Astrocyte (in vitro differentiated cells and primary cell): ENCODE measurements at regions not wholly inside any gene's neighbourhood (a gene's known extent, or its start where the extent isn't known, plus 50 kb on each side); places are given as distances from the start of the nearest gene placed in this dataset.
A peak's percentile ranks its signal among the peaks of the same experiment; 100 is the strongest.

ENCODE experiments used
- DNase-seq: peaks from one replicate; pipeline ENCODE4 v3.0.0-alpha.2; 2010; ENCODE audit warnings: low read depth
- FAIRE-seq: peaks from 2 replicates; lab custom pipeline; 2011; peaks lifted over from hg19 to GRCh38; lab: Jason Lieb, UNC
- H2AFZ ChIP-seq: 2 replicates; pipeline ENCODE4 v1.6.0; 2012; ENCODE audit warnings: low read depth, low read length, inconsistent platforms
- H3K27ac ChIP-seq: 2 replicates; pipeline ENCODE4 v1.5.1; 2011; ENCODE audit warnings: low read depth, low read length, inconsistent platforms
- H3K27me3 ChIP-seq: 2 replicates; pipeline ENCODE4 v1.6.0; 2011; ENCODE audit warnings: low read length, inconsistent platforms; ENCODE audit not compliant: insufficient read depth
- H3K36me3 ChIP-seq: 2 replicates; pipeline ENCODE4 v1.5.1; 2011; ENCODE audit warnings: low read length, inconsistent platforms; ENCODE audit not compliant: insufficient read depth
- H3K4me1 ChIP-seq: 2 replicates; pipeline ENCODE4 v1.5.1; 2011; ENCODE audit warnings: low read length, inconsistent platforms; ENCODE audit not compliant: insufficient read depth
- H3K4me2 ChIP-seq: 2 replicates; pipeline ENCODE4 v1.6.0; 2012; ENCODE audit warnings: low read length, inconsistent platforms
- H3K4me3 ChIP-seq: 2 replicates; pipeline ENCODE4 v1.5.1; 2011; ENCODE audit warnings: low read depth, mild to moderate bottlenecking, low read length, inconsistent platforms; ENCODE audit not compliant: insufficient read depth
- H3K79me2 ChIP-seq: 2 replicates; pipeline ENCODE4 v1.6.0; 2012; ENCODE audit warnings: mild to moderate bottlenecking, low read length, inconsistent platforms; ENCODE audit not compliant: insufficient read depth
- H3K9ac ChIP-seq: 2 replicates; pipeline ENCODE4 v1.6.0; 2012; ENCODE audit warnings: mild to moderate bottlenecking, low read length, inconsistent platforms
- H3K9me3 ChIP-seq: 2 replicates; pipeline ENCODE4 v1.5.1; 2012; ENCODE audit warnings: low read depth, mild to moderate bottlenecking, low read length, inconsistent platforms; ENCODE audit not compliant: insufficient read depth
- H4K20me1 ChIP-seq: 2 replicates; pipeline ENCODE4 v1.6.0; 2012; ENCODE audit warnings: low read length, inconsistent platforms; ENCODE audit not compliant: insufficient read depth
- H3K27ac Mint-ChIP-seq: one replicate; pipeline ENCODE4 v1.8.0; 2021; ENCODE audit warnings: mild to moderate bottlenecking, mixed read lengths; ENCODE audit not compliant: unreplicated experiment
- H3K27me3 Mint-ChIP-seq: one replicate; pipeline ENCODE4 v1.8.0; 2021; ENCODE audit warnings: low read depth, mixed read lengths; ENCODE audit not compliant: unreplicated experiment
- H3K36me3 Mint-ChIP-seq: one replicate; pipeline ENCODE4 v1.8.0; 2021; ENCODE audit warnings: low read depth, mixed read lengths; ENCODE audit not compliant: unreplicated experiment
- H3K4me1 Mint-ChIP-seq: one replicate; pipeline ENCODE4 v1.8.0; 2021; ENCODE audit warnings: low read depth, mixed read lengths; ENCODE audit not compliant: unreplicated experiment
- H3K4me3 Mint-ChIP-seq: one replicate; pipeline ENCODE4 v1.8.0; 2021; ENCODE audit warnings: mild to moderate bottlenecking, moderate library complexity, mixed read lengths; ENCODE audit not compliant: unreplicated experiment
- H3K9me3 Mint-ChIP-seq: one replicate; pipeline ENCODE4 v1.8.0; 2021; ENCODE audit warnings: mild to moderate bottlenecking, mixed read lengths; ENCODE audit not compliant: unreplicated experiment
- EZH2 ChIP-seq: IDR thresholded peaks from 2 replicates; pipeline ENCODE4 v1.6.1; 2012; ENCODE audit warnings: mild to moderate bottlenecking, low read length, inconsistent platforms; ENCODE audit not compliant: insufficient read depth
- TF ChIP-seq, protein P1 (sequence below): IDR thresholded peaks from 2 replicates; pipeline ENCODE4 v1.5.1; 2011; ENCODE audit warnings: low read depth, mild to moderate bottlenecking, inconsistent platforms, low read length, moderate library complexity; ENCODE audit not compliant: insufficient read depth

GRCh38 chr10:108392286-108392685 lies 1227.8 kb upstream of the SORCS1 start:
- FAIRE-seq (peak; percentile 88), DNase-seq (peak; percentile 61)
- H3K9ac ChIP-seq: no peak overlapping the region
- H3K36me3 ChIP-seq: no peaks in the 10 kb centered on the region
- H3K4me1 ChIP-seq: peaks cover 4% of the 10 kb centered on the region
- peak overlapping the region; percentile 34 for H3K27ac ChIP-seq
- peak overlapping the region; percentile 4 for H3K4me2 ChIP-seq
- peaks cover 3% of the 10 kb centered on the region for H3K4me1 Mint-ChIP-seq
- peaks cover under 1% of the 10 kb centered on the region for H3K9me3 Mint-ChIP-seq
- H2AFZ ChIP-seq: no peak overlapping the region
- H3K27me3 ChIP-seq: no peaks in the 10 kb centered on the region
- H3K79me2 ChIP-seq: no peaks in the 10 kb centered on the region
- no peaks in the 10 kb centered on the region for H3K36me3 Mint-ChIP-seq
- no peak overlapping the region for H3K4me3 ChIP-seq
- no peak for TF ChIP-seq EZH2
- TF ChIP-seq, protein P1, sequence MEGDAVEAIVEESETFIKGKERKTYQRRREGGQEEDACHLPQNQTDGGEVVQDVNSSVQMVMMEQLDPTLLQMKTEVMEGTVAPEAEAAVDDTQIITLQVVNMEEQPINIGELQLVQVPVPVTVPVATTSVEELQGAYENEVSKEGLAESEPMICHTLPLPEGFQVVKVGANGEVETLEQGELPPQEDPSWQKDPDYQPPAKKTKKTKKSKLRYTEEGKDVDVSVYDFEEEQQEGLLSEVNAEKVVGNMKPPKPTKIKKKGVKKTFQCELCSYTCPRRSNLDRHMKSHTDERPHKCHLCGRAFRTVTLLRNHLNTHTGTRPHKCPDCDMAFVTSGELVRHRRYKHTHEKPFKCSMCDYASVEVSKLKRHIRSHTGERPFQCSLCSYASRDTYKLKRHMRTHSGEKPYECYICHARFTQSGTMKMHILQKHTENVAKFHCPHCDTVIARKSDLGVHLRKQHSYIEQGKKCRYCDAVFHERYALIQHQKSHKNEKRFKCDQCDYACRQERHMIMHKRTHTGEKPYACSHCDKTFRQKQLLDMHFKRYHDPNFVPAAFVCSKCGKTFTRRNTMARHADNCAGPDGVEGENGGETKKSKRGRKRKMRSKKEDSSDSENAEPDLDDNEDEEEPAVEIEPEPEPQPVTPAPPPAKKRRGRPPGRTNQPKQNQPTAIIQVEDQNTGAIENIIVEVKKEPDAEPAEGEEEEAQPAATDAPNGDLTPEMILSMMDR: no peak
- no peaks in the 10 kb centered on the region for H4K20me1 ChIP-seq
- no peak overlapping the region for H3K27ac Mint-ChIP-seq
- H3K4me3 Mint-ChIP-seq: no peak overlapping the region
- H3K9me3 ChIP-seq: no peaks in the 10 kb centered on the region
- no peaks in the 10 kb centered on the region for H3K27me3 Mint-ChIP-seq

DNA sequence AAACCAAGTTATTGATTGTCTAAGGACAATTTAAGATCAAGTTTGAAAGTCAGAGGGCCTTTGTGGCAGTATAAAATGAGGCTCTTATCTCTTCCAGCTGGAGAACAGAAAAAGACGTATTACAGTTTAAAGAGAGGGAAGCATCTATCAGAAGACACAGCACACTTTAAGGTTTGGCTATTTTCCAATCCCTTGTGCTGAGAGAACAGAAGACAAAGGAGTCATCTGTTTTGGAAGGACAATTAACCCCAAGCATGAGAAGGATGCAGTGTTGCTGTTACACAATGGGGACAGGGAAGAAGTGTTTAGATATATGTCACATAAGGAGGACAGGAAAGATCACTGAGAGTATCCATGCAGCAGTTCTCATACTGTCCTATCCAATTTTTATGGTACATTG lies 1224.2 kb upstream of the SORCS1 start:
- H3K79me2 ChIP-seq: no peaks in the 10 kb centered on the region
- no peaks in the 10 kb centered on the region for H3K27me3 ChIP-seq
- no peaks in the 10 kb centered on the region for H3K9me3 ChIP-seq
- no peak for TF ChIP-seq EZH2
- TF ChIP-seq, protein P1: no peak
- Mint-ChIP-seq H3K4me1 (peaks cover 3% of the 10 kb centered on the region), H3K27me3 (no peaks in the 10 kb centered on the region), H3K36me3 (no peaks in the 10 kb centered on the region), H3K4me3 (no peak overlapping the region), H3K27ac (no peak overlapping the region), H3K9me3 (peaks cover 1% of the 10 kb centered on the region)
- no peak overlapping the region for H3K9ac ChIP-seq
- H3K4me2 ChIP-seq: no peak overlapping the region
- no peak overlapping the region for H2AFZ ChIP-seq
- FAIRE-seq (no peak), DNase-seq (peak; percentile 12)
- no peak overlapping the region for H3K4me3 ChIP-seq
- no peaks in the 10 kb centered on the region for H3K36me3 ChIP-seq
- no peak overlapping the region for H3K27ac ChIP-seq
- peaks cover 4% of the 10 kb centered on the region for H3K4me1 ChIP-seq
- no peaks in the 10 kb centered on the region for H4K20me1 ChIP-seq

- H3K4me1 ChIP-seq: no peaks in the 10 kb centered on the region
- Mint-ChIP-seq H3K4me1 (no peaks in the 10 kb centered on the region), H3K36me3 (no peaks in the 10 kb centered on the region), H3K9me3 (peaks cover 1% of the 10 kb centered on the region), H3K27ac (no peak overlapping the region), H3K4me3 (no peak overlapping the region), H3K27me3 (no peaks in the 10 kb centered on the region)
- no peaks in the 10 kb centered on the region for H3K79me2 ChIP-seq
- no peak overlapping the region for H2AFZ ChIP-seq
- TF ChIP-seq, protein P1: no peak
- TF ChIP-seq EZH2: no peak
- H3K27ac ChIP-seq: no peak overlapping the region
- H3K9ac ChIP-seq: no peak overlapping the region
- no peaks in the 10 kb centered on the region for H3K9me3 ChIP-seq
- DNase-seq (no peak), FAIRE-seq (no peak)
- H3K27me3 ChIP-seq: no peaks in the 10 kb centered on the region
- H4K20me1 ChIP-seq: no peaks in the 10 kb centered on the region
- H3K4me3 ChIP-seq: no peak overlapping the region
- no peaks in the 10 kb centered on the region for H3K36me3 ChIP-seq
- H3K4me2 ChIP-seq: no peak overlapping the region
These were observed 1221.5 kb upstream of the SORCS1 start for GRCh38 chr10:108385963-108386362.
